ENCODE measurements at regions not wholly inside any gene's neighbourhood (a gene's known extent, or its start where the extent isn't known, plus 50 kb on each side); places are given as distances from the start of the nearest gene placed in this dataset.
"Not testable (repeated sequence)": the region's sequence is repeated elsewhere in the genome, so short reads cannot be mapped to it uniquely, and the experiment has no call there.

DNA sequence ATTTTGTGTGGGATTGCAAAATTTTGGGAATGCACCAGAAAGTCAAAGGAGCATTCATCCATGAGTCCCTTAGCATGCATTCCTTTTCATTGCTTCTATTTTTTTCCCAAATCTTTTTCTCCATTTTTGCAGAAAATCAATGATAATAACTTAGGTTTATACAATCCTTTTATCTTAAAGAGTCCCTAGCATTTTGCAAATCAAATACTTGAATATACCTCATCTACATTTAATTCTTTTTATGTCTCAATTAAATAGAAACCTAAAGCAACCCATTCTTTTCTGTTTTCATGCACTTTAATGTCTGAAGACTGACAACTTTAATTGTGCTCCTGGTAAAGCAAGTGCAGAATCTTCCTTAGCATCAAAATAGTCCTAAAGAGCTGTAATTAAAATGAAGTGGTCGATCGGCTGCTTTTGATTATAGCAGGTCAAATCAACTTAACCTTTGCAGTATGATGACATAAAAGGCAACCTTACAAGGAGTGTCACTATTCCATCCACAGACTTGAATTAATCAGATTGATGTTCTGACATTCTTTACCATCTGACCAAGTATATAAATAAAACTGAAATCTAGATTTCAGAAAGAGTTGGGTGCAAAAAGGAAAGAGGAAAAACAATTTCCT is 168.4 kb downstream of the ALG10B start:
- DNase-seq: no peak

DNA sequence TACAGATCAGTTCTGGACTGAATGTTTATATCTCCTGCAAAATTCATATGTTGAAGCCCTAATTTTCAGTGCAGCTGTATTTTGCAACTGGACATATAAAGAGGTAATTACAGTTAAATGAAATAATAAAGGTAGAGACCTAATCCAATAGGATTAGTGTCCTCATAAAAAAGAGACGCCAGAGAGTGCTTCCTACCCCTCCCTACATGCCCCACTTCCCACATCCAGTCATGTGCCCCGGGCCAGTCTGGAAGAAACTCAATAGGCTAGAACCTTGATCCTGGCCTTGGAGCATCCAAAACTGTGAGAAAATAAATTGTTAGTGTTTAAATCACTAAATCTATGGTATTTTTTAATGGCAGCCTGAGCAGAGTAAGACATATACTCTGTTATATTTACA is 172.3 kb downstream of the ALG10B start:
- no peak for DNase-seq

DNA sequence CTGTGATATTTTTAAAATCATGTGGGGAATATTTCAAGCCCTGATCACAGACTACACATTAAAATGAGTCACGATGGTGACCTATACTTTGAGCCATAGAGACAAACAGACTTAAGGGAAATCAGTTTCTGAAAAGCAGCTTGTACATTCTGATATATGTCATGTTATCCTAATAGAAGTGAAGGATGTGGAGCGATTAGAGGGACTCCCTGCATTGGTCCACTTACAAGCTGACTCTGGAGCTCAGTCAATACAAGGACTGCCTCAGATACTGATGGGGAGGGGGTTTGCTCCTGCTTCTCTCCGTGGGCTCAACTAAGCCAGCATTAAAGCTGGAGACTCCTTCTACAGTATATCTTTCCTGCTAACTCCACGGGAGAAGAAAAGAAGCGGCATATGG is 173.5 kb downstream of the ALG10B start:
- DNase-seq: no peak

DNA sequence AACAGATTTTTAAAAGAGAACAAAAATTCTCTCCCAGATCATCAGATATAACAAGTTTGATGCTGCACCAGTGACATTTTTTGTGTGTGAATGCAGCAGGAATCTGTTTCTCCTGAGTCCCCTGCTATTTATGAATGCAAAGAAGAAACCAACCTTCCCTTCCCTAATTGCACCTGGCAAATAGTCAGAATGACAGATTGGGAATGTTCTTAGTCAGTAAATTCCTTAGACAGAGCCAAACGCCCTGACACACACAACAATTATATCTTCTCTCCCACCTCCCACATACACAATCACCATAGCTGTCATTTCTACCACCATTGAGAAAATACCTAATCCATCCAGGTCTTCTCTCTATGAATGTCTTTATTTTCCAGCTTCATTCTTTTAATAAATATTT is 174.4 kb downstream of the ALG10B start:
- DNase-seq: no peak

DNA sequence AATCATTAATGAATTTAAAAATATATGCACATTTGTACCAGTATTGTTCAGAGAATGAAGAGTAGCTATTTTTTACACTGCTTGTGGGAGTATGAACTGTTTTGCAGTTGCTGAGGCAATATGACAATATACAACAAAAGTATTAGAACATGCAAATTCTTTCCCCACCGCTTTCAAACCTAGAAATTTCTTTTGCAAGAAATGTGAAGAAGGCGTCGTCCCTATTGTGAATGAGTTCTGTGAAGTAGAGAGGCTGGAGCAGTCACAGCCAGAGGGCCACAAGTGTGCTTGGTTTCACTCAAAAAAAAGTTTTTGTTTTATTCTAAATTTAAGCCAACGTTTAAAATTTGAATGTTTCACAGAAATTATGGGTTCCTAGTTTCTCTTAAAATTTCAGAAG is 184.9 kb downstream of the ALG10B start:
- DNase-seq: no peak

DNA sequence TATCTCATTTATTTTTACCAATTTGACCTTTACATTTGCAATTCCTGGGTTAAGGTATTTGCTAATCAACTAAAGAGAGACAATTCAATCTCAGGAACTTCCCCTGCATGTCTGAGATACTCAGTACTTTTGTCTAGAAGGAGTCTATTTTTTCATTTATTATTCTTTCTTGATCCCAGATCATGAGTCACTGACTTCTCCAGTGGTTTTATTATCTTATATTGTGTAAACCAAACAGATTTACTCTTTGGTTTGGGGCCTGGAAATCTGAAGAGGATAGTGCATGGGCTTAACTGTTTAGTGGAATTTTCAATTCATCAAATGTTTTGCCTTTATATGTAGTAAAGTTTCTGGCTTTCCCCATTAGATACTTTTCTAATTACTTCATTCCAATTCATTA is 185.4 kb downstream of the ALG10B start:
- DNase-seq: no peak

DNA sequence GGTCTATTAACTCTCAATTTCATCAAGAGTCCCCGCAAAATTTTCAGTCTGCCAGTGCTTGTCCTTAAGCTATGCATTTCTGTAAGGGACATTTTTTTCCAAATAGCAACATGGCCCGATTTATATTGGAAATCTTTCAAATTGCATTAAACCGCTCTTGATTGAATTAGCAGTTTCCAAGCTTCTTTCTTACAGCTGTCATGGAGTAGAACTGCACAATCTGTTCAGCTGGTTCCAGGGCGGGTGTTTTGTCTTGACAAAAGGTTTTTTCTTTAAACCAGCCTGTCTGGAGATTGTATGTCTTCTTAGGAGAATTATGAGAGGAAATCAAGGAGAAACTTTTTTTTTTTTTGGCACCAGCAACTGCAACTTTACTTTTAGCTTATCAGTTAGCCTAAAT is 185.8 kb downstream of the ALG10B start:
- no peak for DNase-seq

DNA sequence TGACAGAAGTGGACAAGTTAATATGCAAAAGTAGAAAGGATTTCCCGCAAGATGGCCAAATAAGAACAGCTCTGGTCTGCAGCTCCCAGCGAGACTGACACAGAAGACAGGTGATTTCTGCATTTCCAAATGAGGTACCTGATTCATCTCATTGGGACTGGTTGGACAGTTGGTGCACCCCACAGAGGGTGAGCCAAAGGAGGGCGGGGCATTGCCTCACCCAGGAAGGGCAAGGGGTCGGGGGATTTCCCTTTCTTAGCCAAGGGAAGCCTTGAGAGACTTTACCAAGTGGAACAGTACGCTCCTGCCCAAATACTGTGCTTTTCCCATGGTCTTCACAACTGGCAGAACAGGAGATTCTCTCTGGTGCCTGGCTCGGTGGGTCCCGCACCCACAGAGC is 191.3 kb downstream of the ALG10B start:
- DNase-seq: no peak

DNA sequence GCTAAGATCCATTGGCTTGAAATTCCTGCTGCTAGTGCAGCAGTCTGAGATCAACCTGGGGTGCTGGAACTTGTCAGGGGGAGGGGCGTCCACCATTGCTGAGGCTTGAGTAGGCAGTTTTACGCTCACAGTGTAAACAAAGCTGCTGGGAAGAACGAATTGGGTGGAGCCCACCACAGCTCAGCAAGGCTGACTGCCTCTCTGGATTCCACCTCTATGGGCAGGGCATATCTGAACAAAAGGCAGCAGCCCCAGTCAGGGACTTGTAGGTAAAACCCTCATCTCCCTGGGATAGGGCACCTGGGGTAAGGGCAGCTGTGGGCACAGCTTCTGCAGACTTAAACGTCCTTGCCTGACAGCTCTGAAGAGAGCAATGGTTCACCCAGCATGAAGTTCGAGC is 191.7 kb downstream of the ALG10B start:
- no peak for DNase-seq

DNA sequence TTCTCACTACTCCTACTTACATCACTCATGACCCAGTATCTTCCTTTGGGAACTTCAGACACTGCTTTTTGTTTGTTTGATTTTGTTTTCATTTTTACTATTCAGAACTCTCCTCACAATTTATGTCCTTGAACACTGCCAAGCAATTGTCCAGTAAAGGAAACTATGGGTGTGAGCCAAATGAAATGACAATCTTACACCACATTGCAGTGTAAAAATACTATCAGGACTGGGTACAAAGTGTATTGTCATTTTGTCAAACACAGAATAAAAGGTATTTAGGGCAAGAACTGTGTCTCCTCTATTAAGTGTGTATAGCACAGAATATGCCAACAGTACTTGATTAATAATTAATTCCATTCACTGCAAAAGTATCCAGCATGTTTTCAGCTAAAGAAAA is 199.3 kb downstream of the ALG10B start:
- no peak for DNase-seq

DNA sequence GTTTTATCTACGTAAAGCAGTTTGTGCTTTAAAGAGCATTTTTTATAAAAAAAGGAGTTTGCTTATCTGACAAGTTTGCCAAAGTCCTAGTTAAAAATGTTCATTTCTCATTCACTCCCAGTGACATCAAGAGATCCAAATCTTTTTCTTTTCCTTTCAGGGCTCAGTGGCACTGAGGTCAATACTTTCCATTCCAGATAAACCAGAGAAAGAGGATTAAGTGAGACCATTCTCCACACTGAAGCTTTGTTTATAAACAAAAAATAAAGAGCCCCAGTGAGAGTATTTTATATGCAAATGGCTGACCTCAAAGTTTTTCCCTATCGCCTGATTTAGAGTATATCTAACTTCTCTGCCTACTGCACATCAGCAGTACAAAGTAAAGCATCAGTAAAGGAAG is 199.8 kb downstream of the ALG10B start:
- no peak for DNase-seq

DNA sequence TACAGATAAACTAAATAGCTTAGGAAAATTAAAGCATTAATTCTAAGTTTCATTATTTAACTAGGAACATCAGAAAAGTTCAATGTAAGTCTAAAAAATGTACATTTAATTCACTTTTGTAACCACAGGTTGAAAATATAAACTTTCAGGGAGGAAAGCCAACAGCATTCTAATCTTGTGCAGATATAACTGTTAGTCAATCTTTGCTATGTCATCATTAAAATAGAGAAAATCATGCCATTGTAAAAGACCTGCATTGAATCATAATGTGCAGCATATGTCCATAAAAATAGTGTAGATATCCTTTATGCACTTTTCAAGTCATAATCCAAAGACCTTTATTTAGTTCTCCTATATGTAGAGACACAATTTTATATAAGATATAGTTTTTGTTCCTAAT is 207.3 kb downstream of the ALG10B start:
- no peak for DNase-seq

DNA sequence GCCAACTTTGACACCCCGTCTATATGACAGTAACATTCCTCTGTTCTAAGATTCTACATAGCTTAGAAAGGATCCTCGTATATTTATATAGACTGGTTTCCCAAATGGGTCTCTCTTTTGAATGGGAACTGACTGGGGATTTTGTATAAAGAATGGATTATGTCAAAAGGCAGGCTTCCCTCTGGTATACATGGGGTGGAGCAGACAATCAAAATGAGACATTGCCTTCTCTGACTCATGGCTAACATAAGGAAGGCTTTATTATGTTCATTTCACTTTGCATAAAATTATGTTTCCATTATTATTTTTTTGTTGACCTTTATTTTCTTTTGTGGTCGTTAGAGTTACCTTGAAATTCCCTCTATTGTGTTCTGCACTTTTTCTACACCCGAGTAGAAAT is 211.1 kb downstream of the ALG10B start:
- no peak for DNase-seq

DNA sequence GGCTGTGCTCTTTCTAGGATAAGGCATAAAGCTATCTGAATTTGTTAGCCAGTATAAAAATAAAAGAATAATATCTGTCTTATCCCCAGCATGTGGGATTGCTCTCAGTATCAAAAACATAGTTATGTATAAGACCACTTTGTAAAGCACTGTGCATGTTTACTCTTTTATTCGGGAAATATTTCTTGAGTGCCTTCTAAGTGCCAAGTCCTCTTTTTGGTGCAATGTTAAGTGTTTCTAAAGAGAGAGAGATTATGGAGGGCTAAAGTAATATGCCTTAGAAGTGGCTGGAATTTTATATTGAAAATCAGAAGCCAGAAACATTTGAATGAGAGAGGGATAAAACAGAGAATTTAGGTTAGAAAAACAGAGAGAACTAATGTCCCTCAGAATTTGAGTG is 212.0 kb downstream of the ALG10B start:
- DNase-seq: no peak

DNA sequence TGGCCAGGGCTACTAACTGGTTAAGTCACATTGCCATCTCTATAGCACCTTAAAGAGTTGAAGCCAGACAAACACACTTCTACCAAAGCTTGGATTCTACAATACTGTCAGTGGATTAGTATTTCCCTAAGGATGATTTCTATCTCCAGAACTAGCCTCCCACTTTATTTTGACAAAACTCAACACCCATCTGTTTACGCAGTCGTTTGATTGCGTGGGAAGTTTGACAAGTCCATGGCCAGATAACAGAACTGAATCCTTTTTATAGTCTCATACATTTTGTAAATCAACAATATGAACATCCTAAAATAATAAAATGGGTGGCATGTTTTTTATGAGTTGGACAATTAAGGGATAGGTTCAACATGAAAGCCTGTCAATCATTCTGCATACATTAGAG is 212.7 kb downstream of the ALG10B start:
- not testable (repeated sequence) for DNase-seq

DNA sequence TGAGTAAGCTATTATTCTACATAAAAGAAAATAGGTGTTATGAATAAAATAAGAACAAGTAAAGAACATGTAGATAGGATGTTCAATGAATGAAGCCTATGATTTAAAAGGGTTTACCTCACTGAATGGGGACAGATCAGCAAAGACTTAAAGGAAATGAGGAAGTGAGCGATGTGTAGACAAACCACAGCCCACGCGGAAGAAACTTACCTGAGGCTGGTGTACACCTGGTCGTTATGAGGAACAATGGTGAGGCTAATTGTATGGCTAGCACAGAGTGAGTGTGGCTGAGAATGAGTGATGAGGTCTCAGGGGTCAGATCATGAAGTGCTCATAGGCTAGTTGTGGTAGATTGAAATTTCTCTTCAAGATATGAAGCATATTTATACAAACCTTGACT is 221.7 kb downstream of the ALG10B start:
- no peak for DNase-seq

DNA sequence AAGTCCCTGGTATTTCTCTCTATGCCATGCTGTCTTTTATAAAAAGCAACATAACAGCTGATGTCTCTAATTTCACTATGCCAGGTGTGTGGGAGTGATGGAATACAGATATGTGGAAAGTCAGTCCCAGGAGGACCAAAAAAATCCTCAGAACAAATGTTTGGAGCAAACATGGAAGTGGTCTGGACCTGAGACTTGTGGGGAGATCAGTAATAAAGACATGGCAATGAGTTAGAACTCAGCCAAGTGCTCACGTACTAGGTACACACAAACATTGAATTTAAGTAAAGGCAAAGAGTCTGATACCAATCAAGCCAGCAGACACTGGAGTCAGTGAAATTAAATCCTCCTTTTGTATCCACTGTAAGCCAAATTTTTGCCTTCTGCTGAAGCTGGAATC is 223.6 kb downstream of the ALG10B start:
- no peak for DNase-seq

DNA sequence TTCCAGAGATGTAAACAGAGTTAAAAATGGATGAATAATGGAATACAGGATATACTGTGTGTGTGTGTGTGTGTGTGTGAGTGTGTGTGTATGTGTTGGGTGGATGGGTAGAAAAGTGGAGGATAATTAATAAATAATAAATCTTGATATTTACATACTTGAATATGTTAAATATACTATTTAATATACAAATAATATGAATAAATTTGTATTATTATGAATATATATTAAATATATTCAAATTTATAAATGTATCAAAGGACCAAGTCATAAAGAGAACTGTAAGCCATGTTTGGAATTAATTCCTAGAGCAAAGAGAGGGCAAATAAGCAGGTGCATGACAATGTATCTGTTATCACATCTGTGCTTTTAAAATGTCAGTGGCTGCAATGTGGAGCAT is 225.3 kb downstream of the ALG10B start:
- DNase-seq: no peak

DNA sequence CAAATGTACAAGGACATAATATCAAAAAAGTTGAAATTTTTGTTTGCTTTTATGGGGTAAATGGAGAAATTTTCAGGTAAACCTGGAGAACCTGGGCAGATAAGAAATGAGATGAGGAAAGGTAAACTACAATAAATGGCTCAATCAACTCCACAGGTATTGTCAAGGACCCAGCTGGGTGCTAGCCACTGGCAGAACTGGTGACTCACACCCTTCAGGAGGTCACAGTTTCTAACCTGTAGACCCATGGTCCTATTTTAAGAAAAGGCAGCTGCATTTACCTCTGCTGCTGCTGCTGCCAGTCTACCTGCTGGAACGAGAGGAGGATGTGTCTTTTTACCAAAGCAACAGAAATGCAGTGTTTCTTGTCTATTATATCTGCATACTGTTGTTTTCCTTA is 226.6 kb downstream of the ALG10B start:
- DNase-seq: no peak

DNA sequence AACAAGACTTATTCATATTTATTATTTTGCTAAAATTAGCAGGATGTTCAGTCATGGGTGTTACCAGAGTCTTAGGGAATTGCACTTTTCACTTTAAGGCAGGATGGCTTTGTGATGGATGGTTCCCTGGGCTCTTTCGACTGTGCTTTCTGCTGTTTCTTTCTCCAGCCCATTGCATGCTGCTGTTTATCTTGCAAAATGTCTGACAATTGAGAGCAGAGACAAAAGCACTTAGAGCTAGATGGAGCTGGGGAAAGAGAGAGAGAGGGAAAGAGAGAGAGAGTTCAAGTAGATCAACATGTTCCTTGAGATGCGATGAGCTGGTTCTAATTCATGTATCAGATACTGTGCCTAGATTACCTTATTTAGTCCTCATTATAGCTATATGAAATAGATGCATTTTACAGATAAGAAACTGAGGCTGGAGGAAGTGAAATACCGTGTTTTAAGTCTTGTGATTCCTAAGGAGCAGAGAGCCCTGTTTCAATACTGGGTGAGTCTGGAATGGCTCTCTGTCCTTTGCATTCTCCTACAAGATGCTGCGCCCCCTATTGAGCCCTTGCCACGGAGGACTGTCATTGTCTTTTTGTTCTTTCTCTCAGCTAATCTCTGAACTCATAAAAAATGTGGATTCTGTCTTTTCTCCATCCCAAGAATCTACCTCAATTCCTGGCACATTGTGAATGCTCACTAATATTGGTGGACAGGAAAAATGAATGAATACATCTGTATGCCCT is 227.9 kb downstream of the ALG10B start:
- DNase-seq: no peak

DNA sequence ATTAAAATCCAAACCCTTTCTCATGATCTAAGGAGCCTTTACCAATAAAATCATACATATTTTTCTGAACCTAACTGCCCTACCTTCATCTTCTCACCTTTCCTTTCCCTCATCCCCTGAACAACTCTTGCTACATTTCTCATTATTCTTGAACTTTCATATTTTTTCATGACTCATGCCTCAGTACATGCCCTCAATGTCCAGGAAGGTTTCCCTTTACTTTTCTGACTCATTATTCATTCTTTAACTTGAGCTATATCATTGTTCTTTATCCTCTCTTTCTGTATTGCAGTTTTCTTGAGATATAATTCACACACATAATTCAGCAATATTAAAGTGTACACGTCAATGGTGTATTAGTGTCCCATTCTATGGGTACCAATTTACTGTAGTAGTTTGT is 231.0 kb downstream of the ALG10B start:
- peak in 1 of 3 donors; percentile 10 for DNase-seq

DNA sequence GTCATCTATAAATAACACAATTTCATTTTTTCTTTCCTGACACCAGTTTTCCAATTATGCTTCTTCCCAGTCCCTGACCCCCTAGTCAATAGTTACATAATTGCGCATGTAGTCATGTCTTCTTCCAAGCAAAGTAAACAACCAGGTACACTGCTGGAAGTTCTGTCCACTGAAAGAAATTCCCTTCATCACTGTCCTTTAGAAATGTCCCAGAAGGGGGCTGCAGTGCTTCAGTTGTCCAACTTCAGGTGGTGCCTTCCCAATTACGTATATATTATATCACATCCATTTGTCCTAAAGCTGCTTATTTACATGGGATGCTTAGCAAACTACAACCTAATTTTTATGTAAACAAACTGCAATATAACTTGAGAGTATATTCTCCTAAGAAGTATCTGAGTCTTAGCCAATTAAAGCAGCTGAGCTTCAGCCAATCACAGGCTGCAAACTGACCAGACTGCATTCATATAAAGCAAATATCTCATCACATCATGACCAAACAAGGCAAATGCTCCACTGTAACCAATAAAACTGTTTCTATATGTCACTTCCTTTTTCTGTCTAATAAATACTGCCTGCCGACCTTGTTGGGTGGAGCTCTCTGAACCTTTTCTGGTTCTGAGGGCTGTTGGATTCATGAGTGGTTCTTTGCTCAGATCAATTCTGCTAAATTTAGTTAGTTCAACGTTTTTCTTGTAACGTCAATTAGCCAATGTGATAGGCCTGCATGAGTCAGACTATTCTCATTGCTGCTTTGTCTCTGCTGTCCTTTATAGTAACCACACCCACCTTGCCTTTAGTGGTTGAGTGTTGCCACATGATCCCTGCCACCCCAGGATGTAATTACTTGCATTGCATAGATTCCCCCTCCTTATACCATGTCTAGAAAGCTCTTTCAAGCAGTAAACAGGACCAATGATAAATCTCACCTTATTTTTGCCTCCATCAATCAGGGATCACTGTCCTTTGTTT is 239.3 kb downstream of the ALG10B start:
- DNase-seq: peak; percentile 10 to 40 (median 34)

DNA sequence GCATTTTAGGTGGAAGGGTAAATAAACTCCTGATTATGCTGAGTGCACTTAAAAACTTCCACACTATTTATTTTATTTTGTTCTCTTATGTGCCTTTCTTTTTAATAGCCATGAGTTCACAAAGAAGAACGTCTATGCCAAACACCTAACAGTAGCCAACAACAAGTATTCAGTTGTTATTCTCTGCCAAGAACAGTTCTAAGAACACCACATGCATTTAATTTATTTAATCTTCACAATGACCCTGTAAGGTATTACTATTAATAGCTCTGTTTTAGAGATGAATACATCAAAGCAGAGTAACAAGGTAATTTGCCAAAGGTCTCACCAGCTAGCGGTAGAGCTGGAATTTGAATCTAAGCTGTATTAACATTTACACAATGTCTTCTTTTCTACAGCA is 240.1 kb downstream of the ALG10B start:
- DNase-seq: no peak

DNA sequence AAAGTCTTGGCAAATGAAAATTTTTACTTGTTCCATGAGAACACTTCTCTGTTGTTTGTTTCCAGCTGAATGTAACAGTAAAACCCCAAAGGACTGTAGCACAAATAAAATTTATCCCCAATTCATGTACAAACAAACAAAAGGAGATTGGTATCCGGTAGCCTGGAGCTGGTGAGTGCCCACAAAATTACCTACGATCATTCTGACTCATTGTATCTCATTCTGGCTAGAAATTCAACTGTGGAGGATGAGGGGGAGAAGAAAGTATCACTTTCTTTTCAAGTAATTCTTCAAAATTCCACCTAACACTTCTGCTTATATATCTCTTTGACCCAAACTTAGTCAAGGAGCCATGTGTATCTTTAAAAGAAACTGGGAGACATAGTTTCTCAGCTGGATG is 268.5 kb downstream of the ALG10B start:
- no peak for DNase-seq
